ENCODE measurements at regions not wholly inside any gene's neighbourhood (a gene's known extent, or its start where the extent isn't known, plus 50 kb on each side); places are given as distances from the start of the nearest gene placed in this dataset.

DNA sequence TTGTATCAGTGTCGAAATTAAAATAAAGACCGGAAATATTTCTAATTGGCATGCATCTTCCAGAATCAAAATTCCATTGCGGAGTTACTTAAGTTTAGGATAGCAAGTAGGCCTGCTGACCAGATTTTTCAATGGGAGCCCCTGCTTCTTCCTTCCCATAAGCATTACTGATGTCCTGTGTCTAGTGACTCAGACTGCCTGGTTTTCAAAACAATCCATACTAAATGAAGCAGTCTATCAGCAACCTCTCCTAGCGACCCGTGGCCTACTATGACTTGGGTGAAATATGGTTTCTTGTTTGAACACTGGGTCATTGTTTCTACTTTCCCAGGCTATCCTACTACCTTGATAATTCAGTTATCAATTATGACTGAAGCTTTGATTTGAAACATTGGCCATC, 571.6 kb downstream of the TBC1D4 start (continued):
- TF ChIP-seq, protein P1, sequence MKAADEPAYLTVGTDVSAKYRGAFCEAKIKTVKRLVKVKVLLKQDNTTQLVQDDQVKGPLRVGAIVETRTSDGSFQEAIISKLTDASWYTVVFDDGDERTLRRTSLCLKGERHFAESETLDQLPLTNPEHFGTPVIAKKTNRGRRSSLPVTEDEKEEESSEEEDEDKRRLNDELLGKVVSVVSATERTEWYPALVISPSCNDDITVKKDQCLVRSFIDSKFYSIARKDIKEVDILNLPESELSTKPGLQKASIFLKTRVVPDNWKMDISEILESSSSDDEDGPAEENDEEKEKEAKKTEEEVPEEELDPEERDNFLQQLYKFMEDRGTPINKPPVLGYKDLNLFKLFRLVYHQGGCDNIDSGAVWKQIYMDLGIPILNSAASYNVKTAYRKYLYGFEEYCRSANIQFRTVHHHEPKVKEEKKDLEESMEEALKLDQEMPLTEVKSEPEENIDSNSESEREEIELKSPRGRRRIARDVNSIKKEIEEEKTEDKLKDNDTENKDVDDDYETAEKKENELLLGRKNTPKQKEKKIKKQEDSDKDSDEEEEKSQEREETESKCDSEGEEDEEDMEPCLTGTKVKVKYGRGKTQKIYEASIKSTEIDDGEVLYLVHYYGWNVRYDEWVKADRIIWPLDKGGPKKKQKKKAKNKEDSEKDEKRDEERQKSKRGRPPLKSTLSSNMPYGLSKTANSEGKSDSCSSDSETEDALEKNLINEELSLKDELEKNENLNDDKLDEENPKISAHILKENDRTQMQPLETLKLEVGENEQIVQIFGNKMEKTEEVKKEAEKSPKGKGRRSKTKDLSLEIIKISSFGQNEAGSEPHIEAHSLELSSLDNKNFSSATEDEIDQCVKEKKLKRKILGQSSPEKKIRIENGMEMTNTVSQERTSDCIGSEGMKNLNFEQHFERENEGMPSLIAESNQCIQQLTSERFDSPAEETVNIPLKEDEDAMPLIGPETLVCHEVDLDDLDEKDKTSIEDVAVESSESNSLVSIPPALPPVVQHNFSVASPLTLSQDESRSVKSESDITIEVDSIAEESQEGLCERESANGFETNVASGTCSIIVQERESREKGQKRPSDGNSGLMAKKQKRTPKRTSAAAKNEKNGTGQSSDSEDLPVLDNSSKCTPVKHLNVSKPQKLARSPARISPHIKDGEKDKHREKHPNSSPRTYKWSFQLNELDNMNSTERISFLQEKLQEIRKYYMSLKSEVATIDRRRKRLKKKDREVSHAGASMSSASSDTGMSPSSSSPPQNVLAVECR (CRISPR knock-in tag; IDR thresholded peaks at IDR 0.05; ENCODE audit: borderline replicate concordance), result no peak
- TF ChIP-seq, protein P2, sequence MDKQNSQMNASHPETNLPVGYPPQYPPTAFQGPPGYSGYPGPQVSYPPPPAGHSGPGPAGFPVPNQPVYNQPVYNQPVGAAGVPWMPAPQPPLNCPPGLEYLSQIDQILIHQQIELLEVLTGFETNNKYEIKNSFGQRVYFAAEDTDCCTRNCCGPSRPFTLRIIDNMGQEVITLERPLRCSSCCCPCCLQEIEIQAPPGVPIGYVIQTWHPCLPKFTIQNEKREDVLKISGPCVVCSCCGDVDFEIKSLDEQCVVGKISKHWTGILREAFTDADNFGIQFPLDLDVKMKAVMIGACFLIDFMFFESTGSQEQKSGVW (CRISPR knock-in tag; IDR thresholded peaks at IDR 0.05; ENCODE audit: borderline replicate concordance), result no peak
- TF ChIP-seq KLF16 (CRISPR knock-in tag; IDR thresholded peaks at IDR 0.05) (no peak), ZFYVE20 (CRISPR knock-in tag; IDR thresholded peaks at IDR 0.05; ENCODE audit: borderline replicate concordance, low read depth) (no peak), NR2C2 (CRISPR knock-in tag; IDR thresholded peaks at IDR 0.05; ENCODE audit: borderline replicate concordance) (no peak), RFXAP (CRISPR knock-in tag; IDR thresholded peaks at IDR 0.05; ENCODE audit: borderline replicate concordance) (no peak), GTF2F1 (IDR thresholded peaks at IDR 0.05; ENCODE audit: low read length) (no peak), YEATS4 (CRISPR knock-in tag; IDR thresholded peaks at IDR 0.05; ENCODE audit: borderline replicate concordance) (no peak), ZNF607 (CRISPR knock-in tag; IDR thresholded peaks at IDR 0.05; ENCODE audit: borderline replicate concordance) (no peak), GABPA (IDR thresholded peaks at IDR 0.05; ENCODE audit: low read depth, low read length) (no peak), GABPA (CRISPR knock-in tag; IDR thresholded peaks at IDR 0.05; ENCODE audit: low read depth) (no peak), ZSCAN20 (CRISPR knock-in tag; IDR thresholded peaks at IDR 0.05; ENCODE audit: borderline replicate concordance) (no peak)
- TF ChIP-seq, protein P3, sequence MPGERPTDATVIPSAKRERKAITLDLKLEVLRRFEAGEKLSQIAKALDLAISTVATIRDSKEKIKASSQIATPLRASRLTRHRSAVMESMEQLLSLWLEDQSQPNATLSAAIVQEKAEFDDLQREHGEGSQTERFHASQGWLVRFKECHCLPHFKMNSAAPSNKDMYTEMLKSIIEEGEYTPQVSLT (CRISPR knock-in tag; IDR thresholded peaks at IDR 0.05; ENCODE audit: borderline replicate concordance, low read depth), result no peak
